ENCODE measurements at regions not wholly inside any gene's neighbourhood (a gene's known extent, or its start where the extent isn't known, plus 50 kb on each side); places are given as distances from the start of the nearest gene placed in this dataset.

DNA sequence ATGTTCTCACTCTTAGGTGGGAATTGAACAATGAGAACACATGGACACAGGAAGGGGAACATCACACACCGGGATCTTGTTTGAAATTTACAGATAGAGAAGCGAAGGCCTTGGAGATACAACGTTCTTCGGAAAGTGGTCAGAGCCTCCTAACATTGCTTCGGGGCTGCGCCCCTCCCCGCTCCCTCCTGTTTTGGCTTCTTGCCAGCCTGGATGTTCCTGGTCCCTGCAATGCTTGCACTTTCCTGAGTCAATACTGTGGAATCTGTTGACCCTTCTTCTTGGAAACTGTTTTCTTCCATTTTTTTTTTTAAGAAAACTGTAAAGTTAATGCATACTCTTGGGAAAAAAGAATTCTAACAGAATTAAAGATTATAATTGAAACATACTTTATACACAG, 360.8 kb downstream of the SOCS6 start:
- Mint-ChIP-seq H3K4me1 (ENCODE audit: low read depth) (peaks cover 5% of the 10 kb centered on the region), H3K27me3 (ENCODE audit: low read depth) (no peaks in the 10 kb centered on the region), H3K27ac (no peak overlapping the region), H3K36me3 (ENCODE audit: low read depth) (no peaks in the 10 kb centered on the region), H3K9me3 (peaks cover 11% of the 10 kb centered on the region), H3K4me3 (ENCODE audit: low read depth) (no peak overlapping the region)
- no peak for DNase-seq (ENCODE audit: low spot score)
- intact Hi-C loops (cut with micrococcal nuclease): no loop called here

DNA sequence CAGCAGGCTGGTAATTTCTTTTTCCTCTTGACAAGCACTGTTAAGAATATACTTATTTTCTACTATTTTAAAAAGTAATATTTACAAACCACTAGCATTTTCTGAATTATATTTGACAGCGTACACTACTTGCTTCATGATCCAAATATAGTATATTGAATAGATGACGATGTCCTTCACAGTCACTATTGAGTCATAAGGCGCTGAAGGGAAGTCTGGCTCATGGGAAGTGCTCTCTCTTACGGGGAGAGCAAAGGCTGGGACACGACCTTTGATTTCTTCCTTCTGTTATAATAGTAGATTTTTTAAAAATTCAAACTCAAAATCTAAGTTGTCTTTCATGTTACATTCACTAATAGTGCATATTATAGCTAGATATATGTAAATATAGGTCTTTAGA, 357.1 kb downstream of the SOCS6 start:
- no peaks in the 10 kb centered on the region for H3K27me3 Mint-ChIP-seq (ENCODE audit: low read depth)

DNA sequence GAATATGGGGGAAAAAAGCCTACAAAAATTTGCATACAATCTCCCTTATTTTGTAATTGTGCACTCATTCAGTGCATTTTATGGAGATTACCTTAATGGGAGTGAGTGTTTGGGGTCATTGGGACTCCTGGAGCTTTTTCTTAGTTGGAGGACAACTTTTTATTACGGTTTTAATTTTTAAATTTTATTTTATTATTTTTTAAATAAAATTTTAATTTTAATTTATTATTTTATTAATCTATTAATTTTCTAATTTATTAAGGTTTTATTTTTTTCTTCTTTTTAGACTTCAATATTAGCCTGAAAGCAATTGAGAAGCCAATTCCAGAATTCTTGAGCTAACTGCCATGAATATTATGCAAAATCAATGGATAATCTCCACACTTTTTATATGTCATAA, 355.0 kb downstream of the SOCS6 start:
- DNase-seq (ENCODE audit: low spot score): no peak

More for the DNA sequence above, 357.1 kb downstream of the SOCS6 start:
- Mint-ChIP-seq H3K27ac (no peak overlapping the region), H3K4me1 (ENCODE audit: low read depth) (peaks cover 5% of the 10 kb centered on the region), H3K9me3 (peaks cover 6% of the 10 kb centered on the region), H3K4me3 (ENCODE audit: low read depth) (no peak overlapping the region), H3K36me3 (ENCODE audit: low read depth) (no peaks in the 10 kb centered on the region)
- intact Hi-C loops (cut with micrococcal nuclease): no loop called here
- no peak for DNase-seq (ENCODE audit: low spot score)

DNA sequence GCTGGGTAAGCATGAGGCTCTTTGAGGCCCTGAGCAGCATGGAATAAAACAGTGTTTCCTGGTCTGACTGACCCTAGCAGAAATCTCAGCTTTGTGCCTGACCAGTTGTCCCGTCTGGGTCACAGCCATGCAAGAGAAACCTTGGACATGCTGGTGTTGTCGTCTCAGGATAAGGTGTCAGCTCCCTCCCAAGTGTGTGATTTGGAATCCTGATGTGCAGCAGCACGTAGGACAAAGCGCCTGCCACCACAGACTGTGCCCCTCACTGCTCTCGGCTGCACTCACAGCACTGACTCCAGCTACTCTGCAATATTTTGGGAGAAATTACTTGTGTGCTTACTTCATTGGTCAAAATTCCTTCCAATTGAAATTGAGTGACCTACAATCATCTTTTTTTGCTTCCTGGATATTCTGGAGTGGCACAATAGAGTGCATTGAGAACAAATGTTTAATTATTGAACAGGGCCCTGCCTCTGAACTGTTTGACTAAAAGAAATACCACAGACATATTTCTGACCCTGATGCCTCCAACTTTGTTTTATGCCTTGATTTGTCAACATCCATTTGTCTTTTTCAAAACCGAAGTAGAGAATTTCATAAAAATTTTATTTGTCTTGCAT, 352.4 kb downstream of the SOCS6 start:
- no peak overlapping the region for H3K4me3 Mint-ChIP-seq (ENCODE audit: low read depth)
- H3K27ac Mint-ChIP-seq: no peak overlapping the region
- no peaks in the 10 kb centered on the region for H3K27me3 Mint-ChIP-seq (ENCODE audit: low read depth)
- no peaks in the 10 kb centered on the region for H3K36me3 Mint-ChIP-seq (ENCODE audit: low read depth)
- intact Hi-C loops (cut with micrococcal nuclease): no loop called here
- H3K9me3 Mint-ChIP-seq: peaks cover 3% of the 10 kb centered on the region
- DNase-seq (ENCODE audit: low spot score): no peak
- peaks cover 2% of the 10 kb centered on the region for H3K4me1 Mint-ChIP-seq (ENCODE audit: low read depth)

More for the DNA sequence above, 355.0 kb downstream of the SOCS6 start:
- no peak overlapping the region for H3K4me3 Mint-ChIP-seq (ENCODE audit: low read depth)
- no peaks in the 10 kb centered on the region for H3K36me3 Mint-ChIP-seq (ENCODE audit: low read depth)
- intact Hi-C loops (cut with micrococcal nuclease): no loop called here
- H3K27ac Mint-ChIP-seq: no peak overlapping the region
- no peaks in the 10 kb centered on the region for H3K9me3 Mint-ChIP-seq
- H3K27me3 Mint-ChIP-seq (ENCODE audit: low read depth): no peaks in the 10 kb centered on the region
- H3K4me1 Mint-ChIP-seq (ENCODE audit: low read depth): peaks cover 2% of the 10 kb centered on the region

DNA sequence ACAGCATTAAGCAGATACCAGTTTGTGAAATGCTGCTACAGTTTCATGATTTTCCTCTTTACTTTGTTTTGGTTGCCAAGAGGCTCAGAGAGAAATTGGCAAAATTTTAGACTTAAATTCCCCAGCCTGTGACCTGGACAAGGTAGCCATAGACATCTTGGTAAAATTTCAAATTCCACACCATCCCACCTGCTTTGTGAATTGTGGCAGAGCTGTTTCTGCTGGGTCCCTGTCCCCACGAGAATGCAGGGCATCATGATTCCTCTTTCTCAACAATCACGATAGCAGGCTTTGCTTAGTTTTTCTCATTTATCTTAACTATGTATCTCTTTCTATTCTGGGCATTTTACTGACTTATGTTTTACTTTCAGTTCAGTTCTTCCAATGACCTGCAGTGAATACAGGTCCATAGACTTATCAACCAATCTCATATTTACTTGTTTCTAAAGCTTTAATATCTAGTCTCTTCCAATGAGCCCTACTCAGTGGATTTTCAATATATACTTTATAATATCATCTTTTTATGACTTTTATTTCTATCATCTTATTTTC, 351.6 kb downstream of the SOCS6 start:
- no peaks in the 10 kb centered on the region for H3K27me3 Mint-ChIP-seq (ENCODE audit: low read depth)
- H3K4me3 Mint-ChIP-seq (ENCODE audit: low read depth): no peak overlapping the region
- H3K9me3 Mint-ChIP-seq: peaks cover 3% of the 10 kb centered on the region
- H3K27ac Mint-ChIP-seq: no peak overlapping the region
- intact Hi-C loops (cut with micrococcal nuclease): no loop called here
- H3K4me1 Mint-ChIP-seq (ENCODE audit: low read depth): peaks cover 2% of the 10 kb centered on the region
- no peak for DNase-seq (ENCODE audit: low spot score)
- no peaks in the 10 kb centered on the region for H3K36me3 Mint-ChIP-seq (ENCODE audit: low read depth)

DNA sequence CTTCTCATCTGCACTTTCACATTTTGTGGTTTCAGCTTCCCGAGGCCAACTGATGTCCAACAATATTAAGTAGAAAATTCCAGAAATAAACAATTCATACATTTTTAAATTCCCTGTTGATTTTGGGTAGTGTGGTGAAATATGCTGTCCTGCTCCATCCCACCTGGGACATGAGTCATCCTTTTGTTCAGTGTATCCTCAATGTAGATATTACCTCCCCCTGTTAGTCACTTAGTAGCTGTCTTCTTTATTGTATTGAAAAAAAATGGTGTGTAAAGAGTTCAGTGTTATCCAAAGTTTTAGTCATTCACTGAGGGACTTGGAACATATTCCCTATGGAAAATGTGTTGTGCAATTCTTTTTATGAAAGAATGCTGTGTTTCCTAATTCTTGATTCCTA, 348.1 kb downstream of the SOCS6 start:
- Mint-ChIP-seq H3K4me1 (ENCODE audit: low read depth) (peaks cover 2% of the 10 kb centered on the region), H3K36me3 (ENCODE audit: low read depth) (no peaks in the 10 kb centered on the region), H3K27me3 (ENCODE audit: low read depth) (no peaks in the 10 kb centered on the region), H3K27ac (no peak overlapping the region), H3K9me3 (peaks cover 3% of the 10 kb centered on the region), H3K4me3 (ENCODE audit: low read depth) (no peak overlapping the region)
- DNase-seq (ENCODE audit: low spot score): no peak
- intact Hi-C loops (cut with micrococcal nuclease): no loop called here

DNA sequence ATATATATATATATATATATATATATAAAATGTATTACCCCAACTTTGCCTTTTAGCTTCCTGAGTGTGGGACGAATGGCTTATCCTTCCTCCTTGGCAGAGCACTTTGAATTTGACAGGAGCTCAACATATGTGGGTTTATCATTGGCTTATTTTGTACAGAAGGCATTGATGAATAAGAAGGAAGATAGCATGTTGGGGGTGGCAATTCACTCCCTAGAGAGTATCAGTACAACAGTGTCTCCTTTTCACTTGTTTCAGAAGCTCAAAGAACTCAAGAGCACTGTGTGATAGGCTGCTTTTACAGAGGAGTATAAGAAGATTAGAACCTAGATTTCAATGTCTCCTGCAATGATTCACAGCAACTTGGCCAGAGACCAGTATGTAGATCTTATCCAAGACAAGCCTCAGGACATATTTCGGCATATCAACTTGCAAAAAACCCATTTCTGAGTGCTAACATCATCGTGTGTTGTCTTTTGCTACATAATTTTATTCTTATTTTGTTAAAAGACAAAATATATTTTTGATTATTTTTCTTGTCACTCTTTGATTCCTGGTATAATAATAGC, 345.8 kb downstream of the SOCS6 start:
- intact Hi-C loops (cut with micrococcal nuclease): no loop called here
- Mint-ChIP-seq H3K27ac (no peak overlapping the region), H3K27me3 (ENCODE audit: low read depth) (no peaks in the 10 kb centered on the region), H3K4me1 (ENCODE audit: low read depth) (no peaks in the 10 kb centered on the region), H3K36me3 (ENCODE audit: low read depth) (no peaks in the 10 kb centered on the region), H3K9me3 (peaks cover 3% of the 10 kb centered on the region), H3K4me3 (ENCODE audit: low read depth) (no peak overlapping the region)
- DNase-seq (ENCODE audit: low spot score): no peak

DNA sequence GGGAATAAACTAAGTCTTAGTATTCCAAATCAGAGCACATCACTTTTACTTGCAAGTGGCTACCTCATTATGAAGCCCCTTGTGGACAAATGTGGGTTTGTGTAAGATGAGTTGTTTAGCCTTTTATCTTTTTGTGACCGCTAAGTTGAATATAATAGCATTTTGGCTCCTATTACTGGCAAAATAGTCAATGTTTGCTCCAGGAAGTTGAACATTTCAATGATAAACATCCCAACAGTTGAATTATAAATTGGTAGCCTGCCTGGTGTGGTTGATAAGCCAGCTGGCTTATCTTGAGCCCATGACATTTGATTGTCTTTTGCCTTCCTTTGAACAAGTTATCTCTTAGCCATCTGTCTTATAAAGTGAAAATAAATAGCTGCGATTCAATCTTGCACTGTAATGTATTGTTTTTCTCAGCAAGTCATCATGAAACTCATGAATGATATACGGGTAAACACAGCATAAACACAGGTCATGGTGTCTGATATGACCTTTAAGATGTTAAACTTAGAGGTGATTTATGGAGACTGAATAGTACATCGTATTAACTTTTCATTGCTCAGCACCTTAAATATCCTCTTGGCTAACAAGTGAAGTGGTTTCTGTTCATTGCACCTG, 338.4 kb downstream of the SOCS6 start:
- H3K27ac Mint-ChIP-seq: no peak overlapping the region
- no peak for DNase-seq (ENCODE audit: low spot score)
- peaks cover 15% of the 10 kb centered on the region for H3K4me1 Mint-ChIP-seq (ENCODE audit: low read depth)
- no peaks in the 10 kb centered on the region for H3K9me3 Mint-ChIP-seq
- no peaks in the 10 kb centered on the region for H3K36me3 Mint-ChIP-seq (ENCODE audit: low read depth)
- no peaks in the 10 kb centered on the region for H3K27me3 Mint-ChIP-seq (ENCODE audit: low read depth)
- H3K4me3 Mint-ChIP-seq (ENCODE audit: low read depth): no peak overlapping the region
- intact Hi-C loops (cut with micrococcal nuclease): no loop called here

DNA sequence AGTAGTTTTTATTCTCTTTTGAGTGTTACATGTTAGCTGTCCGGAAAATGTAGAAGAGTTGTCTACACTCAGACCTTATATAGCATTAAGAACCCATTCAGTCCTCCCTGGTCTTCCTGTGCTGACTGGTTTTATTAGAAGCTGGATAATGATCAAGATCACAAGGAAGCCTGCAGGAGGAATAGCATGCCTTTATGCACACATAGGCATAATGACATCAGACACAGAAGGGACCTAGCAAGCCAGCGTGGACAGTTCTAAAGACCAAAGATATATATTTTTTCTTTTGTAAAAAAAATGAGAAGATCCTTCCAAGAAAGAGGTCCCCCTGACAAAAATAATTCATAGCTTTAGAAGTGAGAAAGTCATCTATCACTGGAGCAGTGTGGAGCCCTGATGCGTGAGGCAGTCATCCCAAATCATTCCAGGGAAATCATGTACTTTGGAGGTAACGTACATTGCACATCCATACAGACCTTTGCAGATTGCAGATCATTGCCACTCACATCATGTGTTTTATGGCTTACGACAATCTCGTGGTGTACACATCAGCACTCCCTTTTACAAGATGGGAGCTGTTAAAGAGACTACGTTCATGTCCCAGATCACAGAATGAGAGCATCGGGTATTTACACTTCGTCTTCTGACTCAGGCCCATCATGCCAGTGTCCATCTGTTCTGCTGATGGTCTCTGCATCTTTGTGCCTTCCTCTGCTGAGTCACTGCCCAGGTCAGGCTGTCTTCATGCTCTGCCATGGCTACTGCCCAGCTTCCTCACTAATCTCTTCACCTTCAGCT, 334.0 kb downstream of the SOCS6 start:
- DNase-seq (ENCODE audit: low spot score): no peak
- H3K36me3 Mint-ChIP-seq (ENCODE audit: low read depth): no peaks in the 10 kb centered on the region
- H3K27ac Mint-ChIP-seq: no peak overlapping the region
- no peaks in the 10 kb centered on the region for H3K27me3 Mint-ChIP-seq (ENCODE audit: low read depth)
- no peak overlapping the region for H3K4me3 Mint-ChIP-seq (ENCODE audit: low read depth)
- intact Hi-C loops (cut with micrococcal nuclease): no loop called here
- no peaks in the 10 kb centered on the region for H3K9me3 Mint-ChIP-seq
- H3K4me1 Mint-ChIP-seq (ENCODE audit: low read depth): peaks cover 31% of the 10 kb centered on the region

DNA sequence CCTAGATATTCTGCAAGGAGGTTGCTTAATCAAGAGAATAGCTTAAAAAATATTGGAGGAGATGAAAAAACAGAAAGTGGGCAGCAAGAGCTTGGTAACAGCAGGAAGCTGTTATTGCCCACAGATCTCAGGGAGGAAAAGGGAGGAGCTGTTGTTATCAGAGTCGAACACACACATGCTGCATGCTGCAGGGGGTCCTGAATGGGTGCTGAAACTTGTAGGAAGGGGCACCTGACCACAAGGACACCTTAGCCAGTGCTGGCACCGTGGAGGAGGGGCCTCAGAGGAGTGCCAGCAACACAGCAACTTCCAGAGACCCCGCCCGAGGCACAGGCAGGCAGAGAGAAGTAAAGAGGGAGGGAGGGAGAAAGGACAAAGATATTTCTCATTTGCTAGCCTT, 332.9 kb downstream of the SOCS6 start:
- Mint-ChIP-seq H3K36me3 (ENCODE audit: low read depth) (no peaks in the 10 kb centered on the region), H3K4me1 (ENCODE audit: low read depth) (peaks cover 26% of the 10 kb centered on the region), H3K27me3 (ENCODE audit: low read depth) (no peaks in the 10 kb centered on the region), H3K9me3 (no peaks in the 10 kb centered on the region), H3K4me3 (ENCODE audit: low read depth) (peak overlapping the region; percentile 65), H3K27ac (peak overlapping the region; percentile 50)
- intact Hi-C loops (cut with micrococcal nuclease): no loop called here
- DNase-seq (ENCODE audit: low spot score): no peak

DNA sequence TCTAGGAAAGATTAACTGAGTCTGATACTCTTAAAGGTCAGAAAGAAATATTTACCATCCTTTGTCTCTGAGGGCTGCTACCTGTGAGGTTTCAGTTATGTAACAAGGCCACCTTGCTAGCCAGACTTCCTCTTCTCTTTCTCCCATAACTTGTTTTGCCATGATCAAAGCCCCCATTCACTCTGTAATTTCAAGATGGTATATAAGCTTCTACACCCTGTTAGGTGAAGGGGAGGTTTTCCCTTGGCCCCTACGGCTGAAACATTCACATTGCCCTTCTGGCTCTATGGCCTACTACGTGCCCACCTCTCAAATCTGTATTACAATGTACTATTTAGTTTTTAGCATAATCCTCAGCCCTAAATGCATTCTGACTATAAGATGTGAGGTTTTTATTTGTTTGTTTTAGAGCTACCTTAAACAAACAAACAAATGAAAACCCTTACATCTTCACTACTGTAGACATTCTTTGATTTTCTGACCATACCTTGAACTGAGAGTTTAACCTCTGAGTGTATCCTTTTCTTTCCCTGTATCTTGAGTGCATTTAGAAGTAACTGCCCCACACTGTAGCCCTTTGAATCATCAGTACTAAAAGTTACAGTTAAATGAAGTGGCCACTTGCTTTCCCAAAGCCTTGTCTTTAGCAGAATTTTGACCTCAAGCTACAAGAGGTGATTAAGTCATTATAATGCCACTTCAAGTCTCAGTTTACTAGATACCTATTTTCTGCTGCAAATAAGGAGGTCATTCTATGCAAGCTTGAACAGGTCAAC, 332.2 kb downstream of the SOCS6 start:
- no peak for DNase-seq (ENCODE audit: low spot score)
- Mint-ChIP-seq H3K27ac (no peak overlapping the region), H3K9me3 (no peaks in the 10 kb centered on the region), H3K27me3 (ENCODE audit: low read depth) (no peaks in the 10 kb centered on the region), H3K4me1 (ENCODE audit: low read depth) (peaks cover 26% of the 10 kb centered on the region), H3K4me3 (ENCODE audit: low read depth) (no peak overlapping the region), H3K36me3 (ENCODE audit: low read depth) (no peaks in the 10 kb centered on the region)
- intact Hi-C loops (cut with micrococcal nuclease): no loop called here

DNA sequence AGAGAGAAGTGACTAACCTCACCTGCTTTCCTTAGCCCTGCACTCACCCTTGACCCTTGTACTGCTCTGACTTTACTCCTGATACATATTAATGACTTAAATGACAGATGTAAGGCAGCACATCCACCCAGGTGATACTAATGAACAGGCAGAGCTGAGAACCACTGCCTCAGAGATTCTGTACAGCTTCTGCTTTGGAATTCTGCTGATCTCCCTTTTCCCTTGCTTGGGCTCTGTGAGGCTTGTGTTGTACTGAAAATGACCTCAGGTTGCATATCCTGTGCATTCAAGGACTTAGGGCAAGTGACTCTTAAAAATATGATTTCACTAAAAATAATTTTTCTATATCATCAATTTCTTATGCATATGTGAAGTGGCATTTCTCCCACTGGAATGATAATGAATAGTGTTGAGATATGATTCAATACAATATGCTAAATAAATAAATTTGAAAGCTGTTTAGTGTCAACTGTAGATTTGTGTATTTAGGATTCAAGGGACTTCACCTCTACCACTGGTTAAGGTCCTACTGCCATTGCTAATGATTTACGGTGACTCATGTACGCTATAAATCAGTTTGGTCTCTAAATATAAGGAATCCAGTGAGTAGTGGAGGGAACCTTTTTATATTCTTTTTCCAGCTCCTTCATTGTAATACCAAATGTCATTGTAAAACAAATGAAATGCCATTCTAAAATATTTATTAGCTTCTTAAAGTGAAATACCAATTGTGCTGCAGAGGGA, 328.3 kb downstream of the SOCS6 start:
- Mint-ChIP-seq H3K27me3 (ENCODE audit: low read depth) (no peaks in the 10 kb centered on the region), H3K4me1 (ENCODE audit: low read depth) (peaks cover 17% of the 10 kb centered on the region), H3K4me3 (ENCODE audit: low read depth) (no peak overlapping the region), H3K9me3 (no peaks in the 10 kb centered on the region), H3K36me3 (ENCODE audit: low read depth) (no peaks in the 10 kb centered on the region), H3K27ac (no peak overlapping the region)
- intact Hi-C loops (cut with micrococcal nuclease): no loop called here
- no peak for DNase-seq (ENCODE audit: low spot score)

Data from activated T-helper 2 cell treated with anti-CD3 and anti-CD28 coated beads, Interferon-gamma antibody, Interleukin-2, Interleukin-4, amounts not matched to agents 10 μg/mL and 5 μg/mL and 100 μg/mL, durations not matched to agents 14 hours and 24 hours and 36 hours (primary cell).